ENCODE measurements at regions not wholly inside any gene's neighbourhood (a gene's known extent, or its start where the extent isn't known, plus 50 kb on each side); places are given as distances from the start of the nearest gene placed in this dataset.

GRCh38 chr2:49265471-49265870 lies 111.2 kb upstream of the FSHR start:
- TF ChIP-seq CTCF (IDR thresholded peaks at IDR 0.05; ENCODE audit: insufficient read depth, low read depth, low read length) = no peak
- DNase-seq (ENCODE audit: low read depth) = no peak

GRCh38 chr2:49262801-49263560 lies 108.7 kb upstream of the FSHR start:
- no peak for TF ChIP-seq CTCF (IDR thresholded peaks at IDR 0.05; ENCODE audit: insufficient read depth, low read depth, low read length)
- no peak overlapping the region for H3K4me3 ChIP-seq (ENCODE audit: low read depth, low read length)
- no peak for DNase-seq (ENCODE audit: low read depth)

More at GRCh38 chr2:49265471-49265870, 111.2 kb upstream of the FSHR start:
- H3K4me3 ChIP-seq (ENCODE audit: low read depth, low read length) = no peak overlapping the region

GRCh38 chr2:49261781-49262180 lies 107.5 kb upstream of the FSHR start:
- TF ChIP-seq CTCF (IDR thresholded peaks at IDR 0.05; ENCODE audit: insufficient read depth, low read depth, low read length) = no peak
- no peak overlapping the region for H3K4me3 ChIP-seq (ENCODE audit: low read depth, low read length)
- DNase-seq (ENCODE audit: low read depth) = no peak

GRCh38 chr2:49260979-49261538 lies 106.7 kb upstream of the FSHR start:
- TF ChIP-seq CTCF (IDR thresholded peaks at IDR 0.05; ENCODE audit: insufficient read depth, low read depth, low read length) = no peak
- no peak for DNase-seq (ENCODE audit: low read depth)
- H3K4me3 ChIP-seq (ENCODE audit: low read depth, low read length) = no peak overlapping the region

GRCh38 chr2:49259926-49260325 lies 105.6 kb upstream of the FSHR start:
- no peak for TF ChIP-seq CTCF (IDR thresholded peaks at IDR 0.05; ENCODE audit: insufficient read depth, low read depth, low read length)
- no peak for DNase-seq (ENCODE audit: low read depth)
- H3K4me3 ChIP-seq (ENCODE audit: low read depth, low read length) = no peak overlapping the region

GRCh38 chr2:49255409-49255971 lies 101.2 kb upstream of the FSHR start:
- no peak for DNase-seq (ENCODE audit: low read depth)
- H3K4me3 ChIP-seq (ENCODE audit: low read depth, low read length) = no peak overlapping the region

More at GRCh38 chr2:49255409-49255971, 101.2 kb upstream of the FSHR start:
- TF ChIP-seq CTCF (IDR thresholded peaks at IDR 0.05; ENCODE audit: insufficient read depth, low read depth, low read length) = no peak

Data from fibroblast of villous mesenchyme (primary cell).